ENCODE measurements at regions not wholly inside any gene's neighbourhood (a gene's known extent, or its start where the extent isn't known, plus 50 kb on each side); places are given as distances from the start of the nearest gene placed in this dataset.

- no peak overlapping the region for H3K9ac ChIP-seq (ENCODE audit: low read length in 3 of 3)
- no peak for DNase-seq
- no peaks in the 10 kb centered on the region for H3K4me1 ChIP-seq (ENCODE audit: control insufficient read depth in 2 of 3, insufficient read depth in 2 of 3, low read depth in 1 of 3, low read length in 3 of 3)
- H3K9me3 ChIP-seq (ENCODE audit: control insufficient read depth in 2 of 3, insufficient read depth in 1 of 3, low read length in 3 of 3), result no peaks in the 10 kb centered on the region
- H3K36me3 ChIP-seq (ENCODE audit: control insufficient read depth in 2 of 3, insufficient read depth in 3 of 3, low read length in 3 of 3), result no peaks in the 10 kb centered on the region
- FAIRE-seq, result no peak
- no peaks in the 10 kb centered on the region for H3K27me3 ChIP-seq (ENCODE audit: control insufficient read depth, insufficient read depth, low read length)
- TF ChIP-seq CTCF (IDR thresholded peaks at IDR 0.05; ENCODE audit: borderline replicate concordance, extremely low read depth, insufficient read depth), result no peak
- intact Hi-C loops (cut with DNase I), result no loop called here
- no peak overlapping the region for H3K27ac ChIP-seq (ENCODE audit: low read depth in 2 of 2, low read length in 2 of 2)
- H3K4me3 ChIP-seq (ENCODE audit: low read length in 3 of 3), result no peak overlapping the region
Measured at GRCh38 chr22:34897126-34897525, 168.8 kb upstream of the ISX start.

- intact Hi-C loops (cut with DNase I), result no loop called here
- no peak for TF ChIP-seq CTCF (IDR thresholded peaks at IDR 0.05; ENCODE audit: borderline replicate concordance, extremely low read depth, insufficient read depth)
- FAIRE-seq, result no peak
- Histone ChIP-seq H3K9me3 (ENCODE audit: control insufficient read depth in 2 of 3, insufficient read depth in 1 of 3, low read length in 3 of 3) (no peaks in the 10 kb centered on the region), H3K9ac (ENCODE audit: low read length in 3 of 3) (no peak overlapping the region), H3K4me3 (ENCODE audit: low read length in 3 of 3) (no peak overlapping the region), H3K4me1 (ENCODE audit: control insufficient read depth in 2 of 3, insufficient read depth in 2 of 3, low read depth in 1 of 3, low read length in 3 of 3) (no peaks in the 10 kb centered on the region), H3K27me3 (ENCODE audit: control insufficient read depth, insufficient read depth, low read length) (no peaks in the 10 kb centered on the region), H3K27ac (ENCODE audit: low read depth in 2 of 2, low read length in 2 of 2) (no peak overlapping the region), H3K36me3 (ENCODE audit: control insufficient read depth in 2 of 3, insufficient read depth in 3 of 3, low read length in 3 of 3) (no peaks in the 10 kb centered on the region)
- DNase-seq, result no peak
Measured at GRCh38 chr22:34902335-34902734, 163.6 kb upstream of the ISX start.

- no peaks in the 10 kb centered on the region for H3K4me1 ChIP-seq (ENCODE audit: control insufficient read depth in 2 of 3, insufficient read depth in 2 of 3, low read depth in 1 of 3, low read length in 3 of 3)
- FAIRE-seq, result no peak
- intact Hi-C loops (cut with DNase I), result no loop called here
- TF ChIP-seq CTCF (IDR thresholded peaks at IDR 0.05; ENCODE audit: borderline replicate concordance, extremely low read depth, insufficient read depth), result no peak
- no peak for DNase-seq
- H3K36me3 ChIP-seq (ENCODE audit: control insufficient read depth in 2 of 3, insufficient read depth in 3 of 3, low read length in 3 of 3), result no peaks in the 10 kb centered on the region
- no peaks in the 10 kb centered on the region for H3K27me3 ChIP-seq (ENCODE audit: control insufficient read depth, insufficient read depth, low read length)
- H3K4me3 ChIP-seq (ENCODE audit: low read length in 3 of 3), result no peak overlapping the region
- H3K9ac ChIP-seq (ENCODE audit: low read length in 3 of 3), result no peak overlapping the region
- no peaks in the 10 kb centered on the region for H3K9me3 ChIP-seq (ENCODE audit: control insufficient read depth in 2 of 3, insufficient read depth in 1 of 3, low read length in 3 of 3)
- no peak overlapping the region for H3K27ac ChIP-seq (ENCODE audit: low read depth in 2 of 2, low read length in 2 of 2)
Measured at GRCh38 chr22:34903416-34903815, 162.5 kb upstream of the ISX start.

GRCh38 chr22:34904486-34904885 is 161.5 kb upstream of the ISX start:
- Histone ChIP-seq H3K36me3 (ENCODE audit: control insufficient read depth in 2 of 3, insufficient read depth in 3 of 3, low read length in 3 of 3) (no peaks in the 10 kb centered on the region), H3K9me3 (ENCODE audit: control insufficient read depth in 2 of 3, insufficient read depth in 1 of 3, low read length in 3 of 3) (no peaks in the 10 kb centered on the region), H3K9ac (ENCODE audit: low read length in 3 of 3) (no peak overlapping the region), H3K27ac (ENCODE audit: low read depth in 2 of 2, low read length in 2 of 2) (no peak overlapping the region), H3K4me1 (ENCODE audit: control insufficient read depth in 2 of 3, insufficient read depth in 2 of 3, low read depth in 1 of 3, low read length in 3 of 3) (no peaks in the 10 kb centered on the region), H3K27me3 (ENCODE audit: control insufficient read depth, insufficient read depth, low read length) (no peaks in the 10 kb centered on the region), H3K4me3 (ENCODE audit: low read length in 3 of 3) (no peak overlapping the region)
- FAIRE-seq, result no peak
- intact Hi-C loops (cut with DNase I), result no loop called here
- TF ChIP-seq CTCF (IDR thresholded peaks at IDR 0.05; ENCODE audit: borderline replicate concordance, extremely low read depth, insufficient read depth), result no peak
- DNase-seq, result no peak
